ENCODE measurements at regions not wholly inside any gene's neighbourhood (a gene's known extent, or its start where the extent isn't known, plus 50 kb on each side); places are given as distances from the start of the nearest gene placed in this dataset.

GRCh38 chr16:9328411-9328810 is 237.0 kb downstream of the HAPSTR1 start (continued):
- no peak for TF ChIP-seq CDX4 (CRISPR knock-in tag; IDR thresholded peaks at IDR 0.05; ENCODE audit: borderline replicate concordance)
- TF ChIP-seq ZNF423 (CRISPR knock-in tag; IDR thresholded peaks at IDR 0.05): no peak
- TF ChIP-seq NFE2L1 (CRISPR knock-in tag; IDR thresholded peaks at IDR 0.05): no peak
- no peak for TF ChIP-seq RELA (CRISPR knock-in tag; IDR thresholded peaks at IDR 0.05; ENCODE audit: borderline replicate concordance)
- TF ChIP-seq ZNF232 (CRISPR knock-in tag; IDR thresholded peaks at IDR 0.05): no peak
- TF ChIP-seq NR3C1 (CRISPR knock-in tag; conservative IDR thresholded peaks at IDR 0.05; ENCODE audit: low read depth): no peak
- no peak for TF ChIP-seq GRHL2 (CRISPR knock-in tag; IDR thresholded peaks at IDR 0.05; ENCODE audit: insufficient replicate concordance, severe bottlenecking)
- TF ChIP-seq PRDM15 (CRISPR knock-in tag; IDR thresholded peaks at IDR 0.05): no peak
- no peak for TF ChIP-seq ESRRA (CRISPR knock-in tag; IDR thresholded peaks at IDR 0.05; ENCODE audit: borderline replicate concordance)

GRCh38 chr16:9330095-9330494 is 238.7 kb downstream of the HAPSTR1 start:
- no peak overlapping the region for H3K4me3 Mint-ChIP-seq
- ChIA-PET CTCF (interaction anchor here (0.8 kb wide), 1 partner anchor 19 kb away, joined by 3 read pairs; no protein-coding TSS in a partner anchor), POLR2A (no interaction called here)
- H3K4me1 Mint-ChIP-seq: no peaks in the 10 kb centered on the region
- peaks cover 7% of the 10 kb centered on the region; the same call in 1 of the 2 replicates for H3K36me3 Mint-ChIP-seq
- peaks cover 17% of the 10 kb centered on the region for H3K9me3 Mint-ChIP-seq
- H3K27ac Mint-ChIP-seq: no peak overlapping the region
- ATAC-seq: no peak
- H3K27me3 Mint-ChIP-seq (ENCODE audit: low read depth): no peaks in the 10 kb centered on the region; the same call in 1 of the 2 replicates
- DNase-seq (ENCODE audit: low spot score): no peak
- no peak for TF ChIP-seq CDX4 (CRISPR knock-in tag; IDR thresholded peaks at IDR 0.05; ENCODE audit: borderline replicate concordance)
- no peak for TF ChIP-seq RORB (CRISPR knock-in tag; IDR thresholded peaks at IDR 0.05)
- TF ChIP-seq ZNF121 (CRISPR knock-in tag; IDR thresholded peaks at IDR 0.05): no peak
- no peak for TF ChIP-seq GRHL2 (CRISPR knock-in tag; IDR thresholded peaks at IDR 0.05; ENCODE audit: insufficient replicate concordance, severe bottlenecking)
- no peak for TF ChIP-seq FOXK1 (CRISPR knock-in tag; IDR thresholded peaks at IDR 0.05)
- no peak for TF ChIP-seq ETV6 (CRISPR knock-in tag; IDR thresholded peaks at IDR 0.05)
- no peak for TF ChIP-seq FOXJ3 (CRISPR knock-in tag; IDR thresholded peaks at IDR 0.05; ENCODE audit: borderline replicate concordance)
- TF ChIP-seq, protein P1, sequence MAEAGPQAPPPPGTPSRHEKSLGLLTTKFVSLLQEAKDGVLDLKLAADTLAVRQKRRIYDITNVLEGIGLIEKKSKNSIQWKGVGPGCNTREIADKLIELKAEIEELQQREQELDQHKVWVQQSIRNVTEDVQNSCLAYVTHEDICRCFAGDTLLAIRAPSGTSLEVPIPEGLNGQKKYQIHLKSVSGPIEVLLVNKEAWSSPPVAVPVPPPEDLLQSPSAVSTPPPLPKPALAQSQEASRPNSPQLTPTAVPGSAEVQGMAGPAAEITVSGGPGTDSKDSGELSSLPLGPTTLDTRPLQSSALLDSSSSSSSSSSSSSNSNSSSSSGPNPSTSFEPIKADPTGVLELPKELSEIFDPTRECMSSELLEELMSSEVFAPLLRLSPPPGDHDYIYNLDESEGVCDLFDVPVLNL (CRISPR knock-in tag; IDR thresholded peaks at IDR 0.05; ENCODE audit: borderline replicate concordance, low read depth): no peak
- no peak for TF ChIP-seq SP1 (CRISPR knock-in tag; conservative IDR thresholded peaks at IDR 0.05)
- no peak for TF ChIP-seq PRDM15 (CRISPR knock-in tag; IDR thresholded peaks at IDR 0.05)
- TF ChIP-seq JAZF1 (CRISPR knock-in tag; IDR thresholded peaks at IDR 0.05): no peak
- TF ChIP-seq ZNF317 (CRISPR knock-in tag; IDR thresholded peaks at IDR 0.05; ENCODE audit: borderline replicate concordance, low read depth): no peak
- no peak for TF ChIP-seq TEAD1 (CRISPR knock-in tag; IDR thresholded peaks at IDR 0.05)
- TF ChIP-seq OVOL2 (CRISPR knock-in tag; IDR thresholded peaks at IDR 0.05; ENCODE audit: borderline replicate concordance): no peak
- TF ChIP-seq ZNF138 (CRISPR knock-in tag; conservative IDR thresholded peaks at IDR 0.05): no peak
- no peak for TF ChIP-seq AFF4 (CRISPR knock-in tag; IDR thresholded peaks at IDR 0.05; ENCODE audit: borderline replicate concordance)
- no peak for TF ChIP-seq SMAD4 (CRISPR knock-in tag; IDR thresholded peaks at IDR 0.05)

Data from WTC11 (cell line).